HG02973 (cell line): ENCODE measurements at regions not wholly inside any gene's neighbourhood (a gene's known extent, or its start where the extent isn't known, plus 50 kb on each side); places are given as distances from the start of the nearest gene placed in this dataset.

Experiments
- ATAC-seq: cut with Tn5 transposase; IDR thresholded peaks from one replicate; pipeline ENCODE4 v1.9.1; 2021; ENCODE audit warnings: moderate library complexity; ENCODE audit not compliant: unreplicated experiment

GRCh38 chr16:62977876-62978275 lies 941.6 kb upstream of the CDH8 start:
- ATAC-seq, result no peak

- no peak for ATAC-seq
Measured at GRCh38 chr16:62974424-62974823, 938.2 kb upstream of the CDH8 start.

GRCh38 chr16:62970851-62971250 lies 934.6 kb upstream of the CDH8 start:
- ATAC-seq, result no peak

- ATAC-seq, result no peak
Measured at GRCh38 chr16:62969711-62970318, 933.6 kb upstream of the CDH8 start.

GRCh38 chr16:62967611-62968010 lies 931.4 kb upstream of the CDH8 start:
- ATAC-seq, result no peak

- ATAC-seq, result no peak
Measured at GRCh38 chr16:62967163-62967562, 930.9 kb upstream of the CDH8 start.

- ATAC-seq, result no peak
Measured at GRCh38 chr16:62966626-62967025, 930.4 kb upstream of the CDH8 start.

GRCh38 chr16:62965831-62966230 lies 929.6 kb upstream of the CDH8 start:
- no peak for ATAC-seq

GRCh38 chr16:62963846-62964245 lies 927.6 kb upstream of the CDH8 start:
- no peak for ATAC-seq

GRCh38 chr16:62955033-62955349 lies 918.8 kb upstream of the CDH8 start:
- ATAC-seq, result no peak

- ATAC-seq, result no peak
Measured at GRCh38 chr16:62954144-62955032, 918.1 kb upstream of the CDH8 start.

- ATAC-seq, result no peak
Measured at GRCh38 chr16:62950351-62950750, 914.1 kb upstream of the CDH8 start.

- no peak for ATAC-seq
Measured at GRCh38 chr16:62940569-62940968, 904.3 kb upstream of the CDH8 start.

GRCh38 chr16:62939687-62940086 lies 903.4 kb upstream of the CDH8 start:
- ATAC-seq, result no peak

GRCh38 chr16:62933929-62934328 lies 897.7 kb upstream of the CDH8 start:
- ATAC-seq, result no peak

- no peak for ATAC-seq
Measured at GRCh38 chr16:62929593-62929992, 893.4 kb upstream of the CDH8 start.

GRCh38 chr16:62927122-62927521 lies 890.9 kb upstream of the CDH8 start:
- no peak for ATAC-seq

GRCh38 chr16:62926121-62926801 lies 890.0 kb upstream of the CDH8 start:
- no peak for ATAC-seq

- ATAC-seq, result no peak
Measured at GRCh38 chr16:62921904-62922303, 885.7 kb upstream of the CDH8 start.

- no peak for ATAC-seq
Measured at GRCh38 chr16:62913924-62914323, 877.7 kb upstream of the CDH8 start.

GRCh38 chr16:62913333-62913732 lies 877.1 kb upstream of the CDH8 start:
- ATAC-seq, result no peak

GRCh38 chr16:62909597-62909996 lies 873.4 kb upstream of the CDH8 start:
- no peak for ATAC-seq
